Neuronal stem cell (in vitro differentiated cells): ENCODE measurements at regions not wholly inside any gene's neighbourhood (a gene's known extent, or its start where the extent isn't known, plus 50 kb on each side); places are given as distances from the start of the nearest gene placed in this dataset.
"Not testable (repeated sequence)": the region's sequence is repeated elsewhere in the genome, so short reads cannot be mapped to it uniquely, and the experiment has no call there.

Experiments used
- DNase-seq: peaks from one replicate; pipeline ENCODE4 v3.0.0-alpha.2; 2013; ENCODE audit warnings: low spot score
- H2AFZ ChIP-seq: one replicate; pipeline ENCODE4 v1.6.1; 2013; ENCODE audit warnings: mild to moderate bottlenecking, low read length, inconsistent platforms
- H2AK5ac ChIP-seq: 2 replicates; pipeline ENCODE4 v1.6.1; 2013; ENCODE audit warnings: low read depth, mild to moderate bottlenecking, inconsistent platforms, low read length, moderate library complexity, mixed read lengths
- H2BK120ac ChIP-seq: 2 replicates; pipeline ENCODE4 v1.6.1; 2013; ENCODE audit warnings: low read depth, mild to moderate bottlenecking, inconsistent platforms, low read length, moderate library complexity, mixed read lengths
- H2BK12ac ChIP-seq: one replicate; pipeline ENCODE4 v1.6.1; 2013; ENCODE audit warnings: low read length, inconsistent platforms
- H2BK15ac ChIP-seq: 2 replicates; pipeline ENCODE4 v1.6.1; 2013; ENCODE audit warnings: mild to moderate bottlenecking, low read length, inconsistent platforms, mixed read lengths
- H2BK5ac ChIP-seq: one replicate; pipeline ENCODE4 v1.6.1; 2013; ENCODE audit warnings: inconsistent platforms, mild to moderate bottlenecking, low read length, moderate library complexity
- H3K14ac ChIP-seq: one replicate; pipeline ENCODE4 v1.6.1; 2013; ENCODE audit warnings: low read length, inconsistent platforms
- H3K18ac ChIP-seq: 2 replicates; pipeline ENCODE4 v1.6.1; 2013; ENCODE audit warnings: low read length, inconsistent platforms
- H3K23ac ChIP-seq: 2 replicates; pipeline ENCODE4 v1.6.1; 2013; ENCODE audit warnings: low read depth, mild to moderate bottlenecking, mixed read lengths, low read length, inconsistent platforms; ENCODE audit not compliant: poor library complexity
- H3K27ac ChIP-seq: replicated peaks from 3 replicates; pipeline ENCODE4 v1.5.1; 2013; ENCODE audit warnings: low read length, inconsistent platforms
- H3K27me3 ChIP-seq, 3 experiments: 2 replicates each; pipeline ENCODE4 v1.6.1; 2013; ENCODE audit warnings: low read length in 3 of 3, mild to moderate bottlenecking in 2 of 3, inconsistent platforms in 1 of 3, low read depth in 1 of 3, mixed read lengths in 1 of 3, moderate library complexity in 1 of 3; ENCODE audit not compliant: control insufficient read depth in 3 of 3, insufficient read depth in 3 of 3
- H3K36me3 ChIP-seq, 2 donors: replicated peaks in 1 of 2; 2 replicates each; pipeline ENCODE4 v1.6.1; 2013; ENCODE audit warnings: low read length in 2 of 2; ENCODE audit not compliant: control insufficient read depth in 2 of 2, insufficient read depth in 2 of 2
- H3K4ac ChIP-seq: 2 replicates; pipeline ENCODE4 v1.6.1; 2013; ENCODE audit warnings: inconsistent platforms, mild to moderate bottlenecking, low read length, moderate library complexity
- H3K4me1 ChIP-seq, 2 donors: 1 replicate in 1 of 2; 2 replicates in 1 of 2; pipeline ENCODE4 v1.6.1; 2013; ENCODE audit warnings: low read length in 2 of 2, low read depth in 1 of 2; ENCODE audit not compliant: control insufficient read depth in 2 of 2, insufficient read depth in 1 of 2
- H3K4me2 ChIP-seq: one replicate; pipeline ENCODE4 v1.6.1; 2013; ENCODE audit warnings: mild to moderate bottlenecking, low read length, inconsistent platforms; ENCODE audit not compliant: insufficient read depth, poor library complexity, severe bottlenecking
- H3K4me3 ChIP-seq, 2 donors: 2 replicates each; pipeline ENCODE4 v1.5.1; 2013; ENCODE audit warnings: low read length in 2 of 2, mild to moderate bottlenecking in 2 of 2, inconsistent platforms in 1 of 2, moderate library complexity in 1 of 2
- H3K79me1 ChIP-seq: one replicate; pipeline ENCODE4 v1.6.1; 2013; ENCODE audit warnings: low read depth, mild to moderate bottlenecking, inconsistent platforms, low read length, moderate library complexity
- H3K9ac ChIP-seq: one replicate; pipeline ENCODE4 v1.6.1; 2013; ENCODE audit warnings: mild to moderate bottlenecking, low read depth, low read length, inconsistent platforms; ENCODE audit not compliant: poor library complexity
- H3K9me3 ChIP-seq, 2 donors: replicated peaks in 1 of 2; 2 replicates each; pipeline versions ENCODE3 to v1.6.1; 2013; ENCODE audit warnings: low read length in 2 of 2, mild to moderate bottlenecking in 2 of 2, inconsistent platforms in 1 of 2, low read depth in 1 of 2, mixed read lengths in 1 of 2, moderate library complexity in 1 of 2; ENCODE audit not compliant: control insufficient read depth in 2 of 2, insufficient read depth in 1 of 2
- H4K8ac ChIP-seq: one replicate; pipeline ENCODE4 v1.6.1; 2013; ENCODE audit warnings: low read depth, mild to moderate bottlenecking, inconsistent platforms, low read length, moderate library complexity
- H4K91ac ChIP-seq: one replicate; pipeline ENCODE4 v1.6.1; 2013; ENCODE audit warnings: low read length, low read depth, mild to moderate bottlenecking, inconsistent platforms; ENCODE audit not compliant: poor library complexity
- WGBS, 2 donors: extraction: QIAGEN DNeasy Blood & Tissue Kit; methylation state at CpG; one replicate each; pipeline ENCODE4 v1.1.7; 2013; ENCODE audit warnings: missing lambda C conversion rate in 2 of 2, mixed read lengths in 1 of 2; ENCODE audit not compliant: insufficient read length in 2 of 2, insufficient replicate concordance in 1 of 2; ENCODE audit errors: extremely low coverage in 2 of 2; 5-methylcytosine and 5-hydroxymethylcytosine counted together

- H4K91ac ChIP-seq, H3K4me1 ChIP-seq, H2BK12ac ChIP-seq, H3K9me3 ChIP-seq, H2BK120ac ChIP-seq, DNase-seq, H3K14ac ChIP-seq, H3K4me2 ChIP-seq, H3K36me3 ChIP-seq, H3K18ac ChIP-seq, H2BK5ac ChIP-seq, H3K79me1 ChIP-seq, H3K9ac ChIP-seq, H3K23ac ChIP-seq, H3K4me3 ChIP-seq, H2AK5ac ChIP-seq, H3K27me3 ChIP-seq, H3K4ac ChIP-seq, H2BK15ac ChIP-seq, H2AFZ ChIP-seq, H4K8ac ChIP-seq, H3K27ac ChIP-seq: not testable (repeated sequence)
- no CpG with 5 or more reads among the region's 3 CpGs for WGBS, 2 donors
These were observed 270.9 kb downstream of the NUF2 start for GRCh38 chr1:163592623-163593022.

GRCh38 chr1:163596106-163596505 lies 274.4 kb downstream of the NUF2 start:
- not testable (repeated sequence) for H3K4me2 ChIP-seq, H2AFZ ChIP-seq, H3K4me3 ChIP-seq, H2BK15ac ChIP-seq, H2BK120ac ChIP-seq, H4K8ac ChIP-seq, H2BK12ac ChIP-seq, H3K79me1 ChIP-seq, DNase-seq, H2AK5ac ChIP-seq, H3K36me3 ChIP-seq, H3K4ac ChIP-seq, H3K9me3 ChIP-seq, H3K14ac ChIP-seq, H3K23ac ChIP-seq, H2BK5ac ChIP-seq, H4K91ac ChIP-seq, H3K27me3 ChIP-seq, H3K4me1 ChIP-seq, H3K18ac ChIP-seq, H3K9ac ChIP-seq, H3K27ac ChIP-seq
- no CpG with 5 or more reads among the region's 3 CpGs for WGBS, 2 donors

- Histone ChIP-seq H4K8ac (no peak overlapping the region), H2AK5ac (no peak overlapping the region), H3K27me3 (no peaks in the 10 kb centered on the region), H3K23ac (no peak overlapping the region), H4K91ac (no peak overlapping the region), H2BK5ac (no peak overlapping the region), H3K9ac (no peak overlapping the region), H3K4me3 (no peak overlapping the region), H2BK12ac (no peak overlapping the region), H2AFZ (no peak overlapping the region), H3K9me3 (no peaks in the 10 kb centered on the region), H3K27ac (no peak overlapping the region), H2BK15ac (no peak overlapping the region), H3K4me1 (no peaks in the 10 kb centered on the region), H3K79me1 (no peaks in the 10 kb centered on the region), H3K4ac (no peak overlapping the region), H2BK120ac (no peak overlapping the region), H3K4me2 (no peak overlapping the region), H3K14ac (no peak overlapping the region), H3K18ac (no peak overlapping the region), H3K36me3 (no peaks in the 10 kb centered on the region)
- no peak for DNase-seq
- no CpG with 5 or more reads among the region's 5 CpGs for WGBS, 2 donors
These were observed 274.9 kb downstream of the NUF2 start for GRCh38 chr1:163596541-163597258.

GRCh38 chr1:163604321-163604720 lies 282.6 kb downstream of the NUF2 start:
- no peak overlapping the region for H3K9ac ChIP-seq
- H3K18ac ChIP-seq: no peak overlapping the region
- DNase-seq: no peak
- H3K4me1 ChIP-seq: no peaks in the 10 kb centered on the region
- H2AK5ac ChIP-seq: no peak overlapping the region
- no peak overlapping the region for H2BK15ac ChIP-seq
- H3K14ac ChIP-seq: no peak overlapping the region
- no peaks in the 10 kb centered on the region for H3K36me3 ChIP-seq
- H3K9me3 ChIP-seq: no peaks in the 10 kb centered on the region
- H3K4me2 ChIP-seq: no peak overlapping the region
- no peak overlapping the region for H3K4me3 ChIP-seq
- no peak overlapping the region for H3K23ac ChIP-seq
- no peaks in the 10 kb centered on the region for H3K79me1 ChIP-seq
- H2BK12ac ChIP-seq: no peak overlapping the region
- no peak overlapping the region for H4K91ac ChIP-seq
- WGBS, 2 donors: no CpG with 5 or more reads among the region's 6 CpGs
- no peak overlapping the region for H2BK120ac ChIP-seq
- no peak overlapping the region for H3K4ac ChIP-seq
- H4K8ac ChIP-seq: no peak overlapping the region
- H3K27ac ChIP-seq: no peak overlapping the region
- no peak overlapping the region for H2AFZ ChIP-seq
- no peaks in the 10 kb centered on the region for H3K27me3 ChIP-seq
- no peak overlapping the region for H2BK5ac ChIP-seq
